Gastrocnemius medialis (tissue), 4 donors: ENCODE measurements at regions not wholly inside any gene's neighbourhood (a gene's known extent, or its start where the extent isn't known, plus 50 kb on each side); places are given as distances from the start of the nearest gene placed in this dataset.

ENCODE experiments used
- POLR2A ChIP-seq, 2 donors: fragments of 450-650 bp; IDR thresholded peaks; one replicate each; pipeline ENCODE4 v1.6.1; 2017; ENCODE audit warnings: antibody characterized with exemption in 2 of 2, mild to moderate bottlenecking in 2 of 2, moderate library complexity in 2 of 2
- TF ChIP-seq, protein P1 (sequence below), 5 experiments: fragments of 450-650 bp in 3 of 5; fragments of 200-600 bp in 2 of 5; sonication (generic) in 2 of 5; IDR thresholded peaks in 4 of 5; conservative IDR thresholded peaks in 1 of 5; 1 replicate in 4 of 5; 2 replicates in 1 of 5; pipeline ENCODE4 v1.5.1; 2016 to 2019; ENCODE audit warnings: antibody characterized with exemption in 5 of 5, mild to moderate bottlenecking in 3 of 5, moderate library complexity in 3 of 5

DNA sequence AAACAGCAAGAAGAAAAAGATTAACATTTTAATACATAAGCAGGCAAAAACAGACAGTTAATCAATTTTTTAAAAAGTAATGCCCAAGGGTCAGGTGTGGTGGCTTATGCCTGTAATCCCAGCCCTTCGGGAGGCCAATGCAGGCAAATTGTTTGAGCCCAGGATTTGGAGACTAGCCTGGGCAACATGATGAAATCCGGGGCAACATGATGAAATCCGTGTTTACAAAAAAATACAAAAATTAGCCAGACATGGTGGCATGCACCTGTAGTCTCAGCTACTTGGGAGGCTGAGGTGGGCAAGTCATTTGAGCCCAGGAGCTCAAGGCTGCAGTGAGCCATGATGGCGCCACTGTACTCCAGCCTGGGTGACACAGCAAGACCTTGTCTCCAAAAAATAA is 94.1 kb upstream of the DST start:
- TF ChIP-seq, protein P1, sequence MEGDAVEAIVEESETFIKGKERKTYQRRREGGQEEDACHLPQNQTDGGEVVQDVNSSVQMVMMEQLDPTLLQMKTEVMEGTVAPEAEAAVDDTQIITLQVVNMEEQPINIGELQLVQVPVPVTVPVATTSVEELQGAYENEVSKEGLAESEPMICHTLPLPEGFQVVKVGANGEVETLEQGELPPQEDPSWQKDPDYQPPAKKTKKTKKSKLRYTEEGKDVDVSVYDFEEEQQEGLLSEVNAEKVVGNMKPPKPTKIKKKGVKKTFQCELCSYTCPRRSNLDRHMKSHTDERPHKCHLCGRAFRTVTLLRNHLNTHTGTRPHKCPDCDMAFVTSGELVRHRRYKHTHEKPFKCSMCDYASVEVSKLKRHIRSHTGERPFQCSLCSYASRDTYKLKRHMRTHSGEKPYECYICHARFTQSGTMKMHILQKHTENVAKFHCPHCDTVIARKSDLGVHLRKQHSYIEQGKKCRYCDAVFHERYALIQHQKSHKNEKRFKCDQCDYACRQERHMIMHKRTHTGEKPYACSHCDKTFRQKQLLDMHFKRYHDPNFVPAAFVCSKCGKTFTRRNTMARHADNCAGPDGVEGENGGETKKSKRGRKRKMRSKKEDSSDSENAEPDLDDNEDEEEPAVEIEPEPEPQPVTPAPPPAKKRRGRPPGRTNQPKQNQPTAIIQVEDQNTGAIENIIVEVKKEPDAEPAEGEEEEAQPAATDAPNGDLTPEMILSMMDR (IDR thresholded peaks at IDR 0.05 in 4 of 5, conservative IDR thresholded peaks at IDR 0.05 in 1 of 5), result no peak
- TF ChIP-seq POLR2A (IDR thresholded peaks at IDR 0.05), result no peak
